ENCODE measurements at regions not wholly inside any gene's neighbourhood (a gene's known extent, or its start where the extent isn't known, plus 50 kb on each side); places are given as distances from the start of the nearest gene placed in this dataset.
"Not testable (repeated sequence)": the region's sequence is repeated elsewhere in the genome, so short reads cannot be mapped to it uniquely, and the experiment has no call there.

DNA sequence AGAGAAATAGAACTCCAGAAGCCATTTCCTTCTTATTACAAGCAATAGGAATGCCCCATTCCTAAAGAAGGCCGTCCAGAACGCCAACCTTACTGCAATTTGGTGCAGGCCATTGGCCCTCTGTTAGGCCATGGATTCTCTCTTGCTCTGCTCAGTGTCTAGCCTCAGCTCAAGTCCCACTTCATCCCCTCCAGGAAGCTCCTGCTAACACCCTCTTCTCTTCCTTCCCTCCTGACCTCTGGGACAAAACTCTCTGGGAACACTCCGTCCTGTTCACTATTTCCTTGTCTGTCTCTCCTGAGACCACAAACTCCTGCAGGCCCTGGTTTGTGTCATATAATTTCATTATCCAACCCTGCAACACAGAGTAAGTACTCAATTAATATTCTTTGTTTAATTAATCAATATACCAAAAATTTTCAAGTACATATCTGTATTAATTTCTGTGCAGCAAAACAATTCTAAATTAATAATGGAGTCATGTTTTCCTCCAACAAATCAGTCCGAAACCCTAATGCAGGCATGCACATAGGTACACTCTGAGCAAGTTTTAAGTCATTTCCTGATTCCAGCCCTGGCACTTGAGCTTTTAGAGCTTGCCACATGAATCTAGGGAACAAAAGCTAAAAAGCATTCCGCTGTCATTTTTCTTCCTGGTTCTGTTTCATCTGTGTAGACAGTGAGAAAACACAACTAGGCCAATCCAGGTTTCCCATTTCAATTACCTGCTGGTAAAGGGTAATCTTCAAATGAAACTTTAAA is 245.3 kb downstream of the SETD4 start:
- Mint-ChIP-seq H3K9me3 (no peaks in the 10 kb centered on the region), H3K27me3 (peaks cover 0 to 3% of the 10 kb centered on the region in 2 donors), H3K27ac (no peak overlapping the region), H3K4me3 (no peak overlapping the region), H3K4me1 (no peaks in the 10 kb centered on the region), H3K36me3 (no peaks in the 10 kb centered on the region)
- Histone ChIP-seq H3K4me3 (ENCODE audit: low read length) (no peak overlapping the region), H3K9me3 (ENCODE audit: low read length) (no peaks in the 10 kb centered on the region), H3K27me3 (ENCODE audit: insufficient read depth, low read length, poor library complexity, severe bottlenecking) (no peaks in the 10 kb centered on the region), H3K27ac (ENCODE audit: low read depth, low read length) (no peak overlapping the region), H3K4me1 (ENCODE audit: insufficient read depth, low read length) (no peaks in the 10 kb centered on the region), H3K36me3 (ENCODE audit: insufficient read depth, low read length) (no peaks in the 10 kb centered on the region)
- no peak for DNase-seq
- ChIA-PET POLR2A (no interaction called here), CTCF (no interaction called here)

DNA sequence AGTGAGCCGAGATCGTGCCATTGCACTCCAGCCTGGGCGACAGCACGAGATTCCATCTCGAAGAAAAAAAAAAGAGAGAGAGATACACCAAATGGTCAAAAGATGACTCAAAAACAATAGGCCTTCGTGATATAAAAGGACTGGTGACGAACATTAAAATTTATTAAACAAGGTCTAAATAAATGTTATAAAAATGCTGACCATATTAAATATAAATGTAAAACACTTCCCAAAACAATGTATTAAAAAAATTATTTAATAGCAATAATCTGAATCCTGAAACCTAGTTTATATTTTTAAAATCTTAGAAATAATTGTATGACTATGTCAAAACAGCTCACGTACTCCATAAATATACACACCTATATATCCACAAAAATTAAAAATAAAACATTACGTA is 247.6 kb downstream of the SETD4 start:
- Histone ChIP-seq H3K36me3 (ENCODE audit: insufficient read depth, low read length) (no peaks in the 10 kb centered on the region), H3K4me3 (ENCODE audit: low read length) (no peak overlapping the region), H3K27ac (ENCODE audit: low read depth, low read length) (no peak overlapping the region), H3K4me1 (ENCODE audit: insufficient read depth, low read length) (no peaks in the 10 kb centered on the region), H3K9me3 (ENCODE audit: low read length) (no peaks in the 10 kb centered on the region), H3K27me3 (ENCODE audit: insufficient read depth, low read length, poor library complexity, severe bottlenecking) (no peaks in the 10 kb centered on the region)
- Mint-ChIP-seq H3K27ac (no peak overlapping the region), H3K4me3 (no peak overlapping the region), H3K27me3 (peaks cover 3 to 16% of the 10 kb centered on the region in 2 donors), H3K9me3 (no peaks in the 10 kb centered on the region), H3K4me1 (no peaks in the 10 kb centered on the region), H3K36me3 (no peaks in the 10 kb centered on the region)
- ChIA-PET POLR2A (no interaction called here), CTCF (no interaction called here)
- DNase-seq, result no peak

DNA sequence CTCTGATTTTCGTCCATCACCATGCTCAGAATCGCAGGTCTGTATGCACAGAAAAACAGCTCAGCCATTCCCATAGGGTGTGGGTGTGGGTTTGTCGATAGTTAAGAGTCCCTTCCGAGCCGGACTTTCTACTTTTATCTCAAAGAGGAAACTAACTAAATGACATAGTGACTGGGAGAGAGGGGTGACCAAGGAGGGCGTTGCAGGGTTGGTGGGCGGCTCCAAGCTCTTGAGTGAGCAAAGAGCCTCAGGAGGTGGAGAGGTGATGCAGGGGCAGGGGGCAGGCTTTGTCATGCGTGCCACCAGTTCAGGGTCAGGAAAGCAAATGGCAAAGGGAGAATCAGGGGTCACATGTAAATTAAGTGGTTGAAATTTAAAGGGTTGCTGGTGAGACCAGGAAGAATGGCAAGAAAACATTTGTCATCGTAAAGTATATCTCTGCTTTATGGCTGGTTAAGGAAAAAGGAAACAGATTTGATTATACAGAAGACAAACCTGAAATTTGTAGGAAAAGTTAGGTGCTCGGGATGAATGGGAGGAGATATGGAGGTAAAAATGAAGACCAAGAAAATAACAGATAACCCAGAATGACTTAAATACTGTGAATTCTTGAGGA is 249.0 kb downstream of the SETD4 start:
- Mint-ChIP-seq H3K4me3 (no peak overlapping the region), H3K4me1 (no peaks in the 10 kb centered on the region), H3K36me3 (no peaks in the 10 kb centered on the region), H3K27ac (no peak overlapping the region), H3K9me3 (no peaks in the 10 kb centered on the region), H3K27me3 (peaks cover 4 to 20% of the 10 kb centered on the region in 2 donors)
- CTCF ChIA-PET, result no interaction called here
- no peaks in the 10 kb centered on the region for H3K36me3 ChIP-seq (ENCODE audit: insufficient read depth, low read length)
- H3K4me1 ChIP-seq (ENCODE audit: insufficient read depth, low read length), result no peaks in the 10 kb centered on the region
- DNase-seq, result no peak
- H3K4me3 ChIP-seq (ENCODE audit: low read length), result no peak overlapping the region
- no peaks in the 10 kb centered on the region for H3K27me3 ChIP-seq (ENCODE audit: insufficient read depth, low read length, poor library complexity, severe bottlenecking)
- POLR2A ChIA-PET, result no interaction called here
- no peaks in the 10 kb centered on the region for H3K9me3 ChIP-seq (ENCODE audit: low read length)
- no peak overlapping the region for H3K27ac ChIP-seq (ENCODE audit: low read depth, low read length)

DNA sequence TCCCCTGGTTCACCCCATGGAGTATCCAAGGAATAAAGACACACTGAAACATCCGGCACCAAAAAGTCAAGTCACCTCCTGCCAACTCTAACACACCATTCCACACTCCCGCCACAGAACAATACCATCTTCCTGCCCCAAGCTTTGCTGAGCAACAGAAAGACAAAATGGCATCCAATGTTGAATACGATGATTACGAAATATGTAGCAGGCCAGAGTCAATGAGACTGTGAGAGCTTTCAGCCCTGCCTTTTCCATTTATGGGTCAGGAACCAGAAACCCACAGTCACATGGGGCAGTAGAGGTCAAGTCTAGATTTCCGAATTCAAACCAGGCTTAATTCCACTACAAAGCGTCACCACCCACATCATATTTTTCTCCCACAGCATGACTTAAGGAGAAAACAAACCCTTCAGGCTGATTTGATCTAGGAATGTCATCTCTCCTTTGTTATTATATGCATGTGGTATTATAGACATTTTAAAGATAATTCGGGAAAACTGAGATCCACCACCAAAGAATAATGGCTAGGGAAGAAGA is 249.8 kb downstream of the SETD4 start:
- no peak overlapping the region for H3K27ac ChIP-seq (ENCODE audit: low read depth, low read length)
- no peaks in the 10 kb centered on the region for H3K9me3 ChIP-seq (ENCODE audit: low read length)
- no peak for DNase-seq
- H3K27me3 Mint-ChIP-seq, result peaks cover 4 to 25% of the 10 kb centered on the region in 2 donors
- H3K27me3 ChIP-seq (ENCODE audit: insufficient read depth, low read length, poor library complexity, severe bottlenecking), result no peaks in the 10 kb centered on the region
- no peaks in the 10 kb centered on the region for H3K9me3 Mint-ChIP-seq
- ChIA-PET POLR2A (no interaction called here), CTCF (no interaction called here)
- H3K4me3 Mint-ChIP-seq, result peak overlapping the region in 1 of 7 donors; percentile 4
- H3K27ac Mint-ChIP-seq, result no peak overlapping the region
- H3K4me3 ChIP-seq (ENCODE audit: low read length), result no peak overlapping the region
- no peaks in the 10 kb centered on the region for H3K4me1 Mint-ChIP-seq
- no peaks in the 10 kb centered on the region for H3K4me1 ChIP-seq (ENCODE audit: insufficient read depth, low read length)
- no peaks in the 10 kb centered on the region for H3K36me3 ChIP-seq (ENCODE audit: insufficient read depth, low read length)
- H3K36me3 Mint-ChIP-seq, result no peaks in the 10 kb centered on the region

DNA sequence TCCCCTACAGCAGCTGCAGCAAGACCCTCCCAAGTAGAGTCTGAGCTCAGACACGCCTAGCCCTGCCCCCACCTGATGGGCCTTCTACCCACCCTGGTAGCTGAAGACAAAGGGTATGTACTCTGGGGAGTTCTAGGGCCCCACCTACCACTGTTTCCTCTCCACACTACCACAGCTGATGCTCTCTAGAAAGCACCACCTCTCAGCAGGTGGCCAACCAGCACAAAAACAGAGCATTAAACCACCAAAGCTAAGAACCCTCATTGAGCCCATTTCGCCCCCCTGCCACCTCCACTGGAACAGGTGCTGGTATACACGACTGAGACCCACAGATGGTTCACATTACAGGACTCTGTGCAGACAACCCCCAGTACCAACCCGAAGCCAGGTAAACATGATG is 258.9 kb downstream of the SETD4 start:
- Mint-ChIP-seq H3K4me1 (no peaks in the 10 kb centered on the region), H3K27ac (no peak overlapping the region), H3K36me3 (no peaks in the 10 kb centered on the region), H3K4me3 (no peak overlapping the region), H3K9me3 (peaks cover 0 to 4% (median 0%) of the 10 kb centered on the region in 5 donors), H3K27me3 (peaks cover 13 to 60% of the 10 kb centered on the region in 2 donors)
- CTCF ChIA-PET, result no interaction called here
- Histone ChIP-seq H3K4me3 (ENCODE audit: low read length) (no peak overlapping the region), H3K27me3 (ENCODE audit: insufficient read depth, low read length, poor library complexity, severe bottlenecking) (no peaks in the 10 kb centered on the region), H3K4me1 (ENCODE audit: insufficient read depth, low read length) (no peaks in the 10 kb centered on the region), H3K9me3 (ENCODE audit: low read length) (no peaks in the 10 kb centered on the region), H3K36me3 (ENCODE audit: insufficient read depth, low read length) (no peaks in the 10 kb centered on the region), H3K27ac (ENCODE audit: low read depth, low read length) (no peak overlapping the region)
- peak in 1 of 5 donors; percentile 54 for DNase-seq
- POLR2A ChIA-PET, result no interaction called here

DNA sequence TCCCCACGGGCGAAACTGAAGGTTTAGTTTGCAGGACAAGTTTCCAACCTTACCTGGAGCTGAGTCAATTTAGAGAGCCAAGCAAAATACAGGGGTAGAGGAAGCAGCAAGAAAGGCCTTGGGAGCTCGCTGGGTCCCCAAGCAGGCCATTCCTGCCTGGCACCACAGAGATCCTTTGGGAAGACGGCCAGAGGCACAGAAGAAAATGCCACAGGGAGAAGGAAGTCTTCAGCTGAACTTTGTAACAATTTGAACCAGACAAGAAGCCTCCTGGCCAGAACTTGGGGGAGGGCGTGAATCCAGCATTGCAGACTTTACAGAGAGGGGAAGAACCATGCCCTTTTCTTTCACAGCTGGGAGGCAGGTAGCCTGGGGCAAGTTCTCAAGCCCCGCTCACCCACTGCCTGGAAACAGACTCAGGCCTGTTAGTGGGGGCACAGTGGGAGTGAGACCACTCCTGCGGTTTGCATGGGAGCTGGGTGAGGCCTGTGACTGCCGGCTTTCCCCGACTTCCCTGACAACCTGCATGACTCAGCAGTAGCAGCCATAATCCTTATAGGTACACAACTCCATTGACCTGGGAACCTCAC is 259.4 kb downstream of the SETD4 start:
- H3K4me1 Mint-ChIP-seq; H3K4me3 ChIP-seq (ENCODE audit: low read length); POLR2A ChIA-PET; H3K4me3 Mint-ChIP-seq; H3K9me3 Mint-ChIP-seq; H3K4me1 ChIP-seq (ENCODE audit: insufficient read depth, low read length); H3K36me3 Mint-ChIP-seq; DNase-seq; H3K27ac ChIP-seq (ENCODE audit: low read depth, low read length); CTCF ChIA-PET; H3K27me3 ChIP-seq (ENCODE audit: insufficient read depth, low read length, poor library complexity, severe bottlenecking); H3K27ac Mint-ChIP-seq; H3K36me3 ChIP-seq (ENCODE audit: insufficient read depth, low read length); H3K9me3 ChIP-seq (ENCODE audit: low read length): not testable (repeated sequence)
- peaks cover 17 to 61% of the 10 kb centered on the region in 2 donors for H3K27me3 Mint-ChIP-seq

DNA sequence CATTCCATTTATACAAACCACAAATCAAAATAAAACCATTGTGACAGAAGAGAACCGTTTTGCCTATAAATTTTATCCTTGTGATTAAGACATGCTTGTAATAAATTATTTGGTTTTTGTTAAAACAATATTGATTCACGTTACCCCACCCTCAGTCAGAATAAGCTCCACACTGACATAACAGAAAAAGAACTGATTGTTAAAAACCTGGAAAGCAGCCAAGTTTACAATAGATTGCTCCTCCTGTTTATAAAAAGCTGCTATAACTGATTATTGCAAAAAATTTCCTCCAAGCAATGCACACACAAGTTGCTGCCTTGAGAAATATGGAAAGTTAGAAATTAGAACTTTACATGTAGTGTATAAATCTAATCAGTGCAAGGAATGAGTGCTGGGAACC is 263.5 kb downstream of the SETD4 start:
- no peaks in the 10 kb centered on the region for H3K4me1 Mint-ChIP-seq
- Histone ChIP-seq H3K27ac (ENCODE audit: low read depth, low read length) (no peak overlapping the region), H3K36me3 (ENCODE audit: insufficient read depth, low read length) (no peaks in the 10 kb centered on the region), H3K4me1 (ENCODE audit: insufficient read depth, low read length) (no peaks in the 10 kb centered on the region), H3K9me3 (ENCODE audit: low read length) (no peaks in the 10 kb centered on the region), H3K27me3 (ENCODE audit: insufficient read depth, low read length, poor library complexity, severe bottlenecking) (no peaks in the 10 kb centered on the region), H3K4me3 (ENCODE audit: low read length) (no peak overlapping the region)
- ChIA-PET CTCF (no interaction called here), POLR2A (no interaction called here)
- H3K27ac Mint-ChIP-seq, result no peak overlapping the region
- H3K36me3 Mint-ChIP-seq, result peaks cover 0 to 2% (median 0%) of the 10 kb centered on the region in 3 donors
- peaks cover 12 to 44% of the 10 kb centered on the region in 2 donors for H3K27me3 Mint-ChIP-seq
- H3K4me3 Mint-ChIP-seq, result no peak overlapping the region
- peaks cover 0 to 2% (median 0%) of the 10 kb centered on the region in 5 donors for H3K9me3 Mint-ChIP-seq
- DNase-seq, result no peak

DNA sequence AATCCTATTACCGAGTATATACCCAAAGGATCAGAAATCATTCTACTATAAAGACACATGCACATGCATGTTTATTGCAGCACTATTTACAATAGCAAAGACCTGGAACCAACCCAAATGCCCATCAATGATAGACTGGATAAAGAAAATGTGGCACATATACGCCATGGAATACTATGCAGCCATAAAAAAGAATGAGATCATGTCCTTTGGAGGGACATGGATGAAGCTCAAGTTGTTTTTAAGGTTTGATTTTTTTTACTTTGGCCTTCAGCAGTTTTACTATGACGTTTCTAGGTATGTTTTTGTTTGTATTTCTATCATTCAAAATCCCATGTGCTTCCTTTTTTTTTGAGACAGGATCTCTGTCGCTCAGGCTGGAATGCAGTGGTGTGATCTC is 265.8 kb downstream of the SETD4 start:
- H3K4me3 Mint-ChIP-seq; H3K4me1 ChIP-seq (ENCODE audit: insufficient read depth, low read length); H3K27me3 ChIP-seq (ENCODE audit: insufficient read depth, low read length, poor library complexity, severe bottlenecking); H3K9me3 Mint-ChIP-seq; H3K4me3 ChIP-seq (ENCODE audit: low read length); DNase-seq; H3K36me3 ChIP-seq (ENCODE audit: insufficient read depth, low read length); CTCF ChIA-PET; POLR2A ChIA-PET; H3K36me3 Mint-ChIP-seq; H3K4me1 Mint-ChIP-seq; H3K9me3 ChIP-seq (ENCODE audit: low read length); H3K27ac ChIP-seq (ENCODE audit: low read depth, low read length); H3K27ac Mint-ChIP-seq: not testable (repeated sequence)
- peaks cover 11 to 32% of the 10 kb centered on the region in 2 donors for H3K27me3 Mint-ChIP-seq

Data from CD8-positive, alpha-beta memory T cell (primary cell).